GDM1 (cell line): ENCODE measurements at regions not wholly inside any gene's neighbourhood (a gene's known extent, or its start where the extent isn't known, plus 50 kb on each side); places are given as distances from the start of the nearest gene placed in this dataset.
A peak's percentile ranks its signal among the peaks of the same experiment; 100 is the strongest.

Experiments used
- DNase-seq: peaks from one replicate; lab custom pipeline; 2025; lab: John Stamatoyannopoulos, UW

DNA sequence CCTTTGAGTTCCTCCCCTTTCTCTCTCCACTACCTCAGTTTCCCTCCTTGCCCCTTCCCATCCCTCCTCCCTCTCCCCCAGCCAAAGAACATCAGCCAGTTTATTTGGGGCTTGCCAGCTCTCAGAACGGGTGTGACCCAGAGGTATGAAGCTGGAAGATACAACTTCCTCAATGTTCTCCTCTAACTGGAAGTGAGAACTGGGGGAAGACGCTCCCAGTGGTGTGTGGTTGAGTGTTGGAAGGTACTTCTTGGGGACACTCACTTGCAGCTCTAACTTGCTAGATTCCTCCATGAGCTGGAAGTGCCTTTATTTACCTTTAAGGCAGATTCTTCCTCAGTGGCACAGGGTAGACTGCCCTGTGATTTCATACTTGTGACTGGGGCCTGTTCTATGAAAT is 110.5 kb upstream of the HABP2 start:
- no peak for DNase-seq

GRCh38 chr10:113443141-113443925 is 109.5 kb upstream of the HABP2 start:
- DNase-seq, result no peak

GRCh38 chr10:113444766-113445365 is 108.0 kb upstream of the HABP2 start:
- DNase-seq, result no peak

- no peak for DNase-seq
Observed at GRCh38 chr10:113445736-113446135, 107.1 kb upstream of the HABP2 start.

GRCh38 chr10:113446739-113447138 is 106.1 kb upstream of the HABP2 start:
- no peak for DNase-seq

- no peak for DNase-seq
Observed at GRCh38 chr10:113447278-113447677, 105.6 kb upstream of the HABP2 start.

DNA sequence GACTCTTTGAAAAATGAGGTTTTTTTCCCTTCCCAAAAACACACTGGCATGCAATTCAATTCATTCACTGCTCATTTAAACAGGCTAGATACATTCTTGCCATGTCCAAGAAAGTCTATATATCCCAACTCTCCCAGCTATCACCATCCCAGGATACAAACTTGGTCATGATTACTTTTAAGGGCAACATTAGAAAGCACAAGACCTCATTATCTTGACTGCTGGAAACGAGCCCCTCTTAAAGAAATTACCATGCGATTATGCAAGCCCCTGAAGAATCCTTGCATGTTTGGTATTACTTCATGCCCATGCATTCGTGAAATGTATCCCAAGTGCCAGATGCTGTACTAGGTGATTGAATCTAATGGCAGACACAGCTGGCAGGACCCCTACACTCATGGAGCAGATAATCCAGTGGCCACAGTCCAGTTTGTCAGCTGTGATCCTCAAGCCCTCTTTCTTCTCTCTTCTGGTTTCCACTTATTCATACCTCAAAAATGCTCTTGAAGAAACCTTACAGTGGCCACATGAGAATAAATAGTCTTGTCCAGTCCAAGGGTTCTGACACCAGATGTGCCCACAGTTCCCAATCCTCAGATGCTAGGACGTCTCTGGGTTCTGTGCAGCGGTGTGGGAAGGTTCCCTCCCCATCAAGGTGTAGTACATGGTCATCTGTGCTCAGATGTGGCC is 103.7 kb upstream of the HABP2 start:
- no peak for DNase-seq

DNA sequence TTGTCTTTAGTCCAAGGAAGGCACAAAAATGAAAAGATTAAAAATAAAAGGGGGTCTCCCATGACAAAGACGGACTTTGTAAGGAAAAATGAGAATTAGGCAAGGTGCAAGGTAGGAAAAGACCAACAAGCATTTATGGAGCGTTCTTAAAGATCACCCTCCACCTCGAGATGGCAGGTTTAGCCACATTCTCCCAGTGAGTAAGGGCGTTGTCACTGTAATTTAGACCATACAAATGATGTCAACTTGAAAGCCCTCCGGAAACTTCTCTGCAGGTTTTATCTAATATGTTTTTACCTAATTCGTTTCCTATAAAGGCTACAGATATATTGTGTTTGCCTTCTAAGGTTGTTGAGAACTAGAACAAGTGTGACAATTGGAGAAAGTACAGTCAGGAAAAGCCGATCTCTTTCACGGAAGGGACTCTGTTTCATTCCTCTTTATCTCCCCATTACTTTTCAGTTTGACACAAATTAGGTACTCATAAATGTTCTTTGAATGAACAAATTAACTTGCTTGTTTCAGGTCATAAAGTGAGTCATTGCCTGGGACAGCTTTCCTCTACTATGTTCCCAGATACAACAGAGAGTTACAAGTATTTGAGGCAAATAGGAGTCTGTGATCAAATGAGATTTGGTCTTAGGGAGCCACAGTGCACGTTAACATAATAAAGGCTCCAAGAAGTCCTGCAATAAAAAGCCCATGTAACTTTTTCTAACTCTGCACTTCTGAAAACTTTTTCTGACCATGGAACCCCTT is 102.6 kb upstream of the HABP2 start:
- no peak for DNase-seq

GRCh38 chr10:113450906-113451305 is 101.9 kb upstream of the HABP2 start:
- no peak for DNase-seq

DNA sequence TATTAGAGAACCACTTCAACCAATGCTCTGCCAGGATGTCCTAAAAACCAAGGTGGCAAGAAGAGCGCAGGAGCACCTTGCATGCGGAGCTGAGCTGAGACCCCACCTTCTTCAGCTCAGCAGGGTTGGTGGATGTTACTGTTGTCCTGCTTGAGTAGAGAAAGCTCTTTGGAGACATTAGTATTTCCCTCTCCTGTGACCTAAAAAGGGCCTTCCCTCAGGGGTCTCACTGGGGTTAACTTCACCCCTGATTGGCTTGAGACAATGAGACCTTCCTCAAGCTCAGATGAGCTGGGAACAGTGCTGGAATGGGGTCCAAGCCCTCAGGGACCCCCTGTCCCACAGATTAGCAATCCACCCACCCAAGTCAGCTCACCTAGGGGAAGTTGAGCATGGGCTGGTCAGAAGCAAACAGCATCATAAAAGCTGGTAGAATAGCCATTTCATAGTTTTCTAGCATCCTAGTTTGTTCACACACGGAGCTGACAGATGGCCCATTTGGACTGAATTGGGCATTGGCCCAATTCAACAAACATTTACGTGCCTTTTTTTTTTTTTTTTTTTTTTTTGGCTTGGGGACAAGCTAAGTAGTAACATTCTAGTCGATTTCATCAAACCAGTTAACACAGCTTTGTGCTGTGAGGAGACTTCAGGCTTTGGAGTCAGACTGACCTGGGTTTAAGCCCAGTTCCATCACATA is 100.6 kb upstream of the HABP2 start:
- no peak for DNase-seq

DNA sequence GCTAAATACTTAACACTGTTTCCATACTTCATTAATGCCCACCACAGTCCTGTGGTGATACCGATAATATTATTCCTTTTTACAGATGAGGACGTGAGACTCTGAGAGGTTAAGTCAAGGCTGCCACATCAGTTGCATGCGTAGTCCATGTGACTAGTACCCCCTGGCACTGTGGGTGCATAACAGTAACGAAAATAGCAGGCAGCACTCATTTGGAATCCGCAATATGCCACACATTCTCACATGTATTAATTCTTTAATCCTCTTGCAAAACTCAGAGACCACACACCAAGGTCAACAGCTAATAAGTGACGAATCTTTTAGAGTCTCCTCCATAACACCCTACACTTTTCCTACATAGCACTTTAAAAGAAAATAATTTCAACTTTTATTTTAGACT is 99.5 kb upstream of the HABP2 start:
- no peak for DNase-seq

DNA sequence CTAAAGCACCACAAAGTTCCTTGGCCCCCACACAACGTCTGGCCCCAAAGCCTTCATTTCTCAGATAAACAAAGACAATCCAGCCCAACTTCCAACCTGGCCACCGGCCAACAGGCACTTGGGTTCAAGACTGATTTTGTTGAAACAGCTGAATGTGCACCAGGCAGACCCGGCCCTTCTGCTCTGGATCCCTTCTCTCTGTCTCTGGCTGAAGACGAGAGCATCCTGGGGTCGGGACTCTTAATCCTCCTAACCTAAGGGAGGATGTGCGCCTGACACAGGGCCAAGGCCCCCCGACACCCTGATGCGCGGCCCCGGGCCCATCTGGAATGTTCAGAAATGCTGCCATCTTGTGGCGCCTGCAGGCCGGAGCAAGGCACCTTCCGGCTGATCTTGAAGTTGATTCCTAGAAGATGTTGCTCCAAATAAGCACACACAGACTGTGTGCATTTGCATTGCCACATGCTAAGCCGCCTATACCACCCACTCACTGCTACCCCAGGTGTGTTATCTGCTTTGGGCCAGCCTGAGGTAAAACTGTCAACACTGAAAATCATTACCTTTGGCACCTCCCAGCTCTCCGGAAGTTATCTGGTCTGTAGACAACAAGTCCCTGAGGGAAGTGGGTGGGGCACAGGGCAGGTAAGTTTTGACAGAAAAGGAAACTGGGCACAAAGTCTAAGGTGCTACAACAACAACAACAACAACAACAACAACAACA is 98.4 kb upstream of the HABP2 start:
- DNase-seq, result peak; percentile 37

DNA sequence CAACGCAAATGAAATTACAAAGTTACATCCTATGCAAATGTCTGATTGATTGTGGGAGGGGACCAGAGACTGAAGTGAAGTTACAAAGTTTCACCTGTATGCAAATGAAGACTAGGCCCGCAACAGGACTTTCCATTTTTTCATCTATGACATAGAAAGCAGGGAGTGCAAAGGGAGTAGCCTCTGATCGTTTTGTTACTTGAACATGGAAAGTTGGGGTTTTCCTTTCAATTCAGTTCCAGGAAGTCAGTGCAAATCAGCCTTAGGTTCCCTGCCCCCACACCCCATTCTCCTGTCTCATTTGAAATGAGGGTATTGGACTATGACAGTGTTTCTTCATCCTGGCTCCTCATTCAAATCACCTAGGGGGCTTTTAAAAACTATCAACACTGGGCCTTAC is 96.9 kb upstream of the HABP2 start:
- no peak for DNase-seq

- no peak for DNase-seq
Observed at GRCh38 chr10:113456741-113457140, 96.1 kb upstream of the HABP2 start.

- DNase-seq, result no peak
Observed at GRCh38 chr10:113457408-113457807, 95.4 kb upstream of the HABP2 start.

GRCh38 chr10:113458451-113458850 is 94.4 kb upstream of the HABP2 start:
- no peak for DNase-seq

DNA sequence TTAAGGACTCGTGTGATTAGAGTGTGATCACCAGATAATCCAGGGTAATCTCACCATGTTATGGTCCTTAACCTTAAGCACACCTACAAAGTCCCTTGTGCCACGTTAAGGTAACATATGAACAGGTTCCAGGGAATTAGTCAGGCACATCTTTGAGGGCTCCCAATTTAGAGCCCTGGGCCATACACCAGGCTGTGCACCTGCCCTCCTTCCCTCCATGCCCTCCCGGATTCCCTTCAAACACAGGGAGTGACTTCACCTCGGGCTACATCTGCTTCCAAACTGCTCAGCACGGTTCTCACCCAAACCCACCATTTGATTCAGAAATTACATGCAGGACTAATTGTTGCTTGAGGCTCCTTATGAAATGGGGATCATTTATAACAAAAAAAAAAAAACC is 93.9 kb upstream of the HABP2 start:
- no peak for DNase-seq

DNA sequence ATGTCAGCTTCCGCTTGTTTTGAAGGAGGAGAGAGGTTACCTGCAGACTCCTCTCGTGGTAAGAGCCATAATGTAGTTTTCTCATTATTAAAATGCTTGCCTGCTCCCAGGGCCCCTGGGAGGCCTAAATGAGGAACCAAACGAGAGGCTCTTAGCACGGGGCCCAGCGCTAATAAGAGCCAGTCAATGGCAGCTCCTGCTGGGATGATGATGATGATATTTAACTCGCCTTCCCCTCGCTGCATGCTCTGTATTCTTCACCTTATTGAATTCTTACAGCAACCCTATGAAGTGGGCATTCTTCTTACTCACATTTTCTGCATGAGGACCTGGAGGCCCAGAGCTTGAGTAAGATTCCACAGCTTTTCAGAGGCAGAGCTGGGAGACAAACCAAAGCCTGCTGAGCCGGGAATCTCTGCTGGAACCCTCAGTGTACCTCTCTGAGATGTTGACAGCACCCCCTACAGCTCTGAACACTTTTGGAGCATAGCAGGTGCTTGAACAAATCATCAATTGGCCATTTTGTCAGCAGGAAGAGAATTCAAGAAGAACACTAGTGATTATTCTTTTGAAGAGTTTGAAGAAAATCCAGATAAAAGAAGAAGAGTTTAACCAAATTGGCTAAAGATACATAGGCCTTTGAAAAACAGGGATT is 93.1 kb upstream of the HABP2 start:
- no peak for DNase-seq

DNA sequence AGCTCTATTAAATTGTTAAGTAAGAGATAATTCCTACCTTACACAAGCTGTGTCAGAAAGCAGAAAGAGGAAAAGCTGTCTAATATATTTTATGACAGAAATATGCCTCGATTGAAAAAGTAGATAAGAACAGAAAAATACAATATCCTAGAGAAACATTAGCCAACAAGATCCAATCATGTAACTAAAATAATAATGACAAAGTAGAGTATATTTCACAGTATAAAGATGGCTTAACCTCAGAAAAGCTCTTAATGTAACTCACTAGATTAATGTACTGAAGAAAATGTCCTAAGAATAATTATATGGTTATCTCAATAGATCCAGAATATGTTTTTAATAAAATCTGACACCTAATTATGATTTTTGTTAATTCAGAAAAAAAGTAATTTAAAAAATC is 89.8 kb upstream of the HABP2 start:
- no peak for DNase-seq

DNA sequence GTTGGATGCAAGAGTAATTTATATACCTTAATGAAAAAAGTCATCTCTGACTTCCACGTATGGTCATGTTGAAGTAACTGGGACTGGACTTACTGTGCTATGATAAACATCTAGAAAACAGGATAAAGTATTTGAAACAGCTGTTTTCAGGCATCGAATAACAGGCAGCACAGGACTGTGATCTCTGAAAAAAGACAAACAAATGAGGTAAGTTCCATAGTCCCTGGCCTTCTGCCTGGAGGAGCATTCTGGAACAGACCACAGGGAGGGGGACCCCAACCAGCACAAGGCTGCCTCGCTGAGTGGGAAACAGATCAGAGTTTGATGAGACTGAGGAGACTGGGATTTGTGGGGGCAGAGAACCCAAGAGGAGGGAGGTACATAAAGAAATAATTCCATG is 89.1 kb upstream of the HABP2 start:
- no peak for DNase-seq

GRCh38 chr10:113469796-113470195 is 83.1 kb upstream of the HABP2 start:
- no peak for DNase-seq
